ENCODE measurements at regions not wholly inside any gene's neighbourhood (a gene's known extent, or its start where the extent isn't known, plus 50 kb on each side); places are given as distances from the start of the nearest gene placed in this dataset.

DNA sequence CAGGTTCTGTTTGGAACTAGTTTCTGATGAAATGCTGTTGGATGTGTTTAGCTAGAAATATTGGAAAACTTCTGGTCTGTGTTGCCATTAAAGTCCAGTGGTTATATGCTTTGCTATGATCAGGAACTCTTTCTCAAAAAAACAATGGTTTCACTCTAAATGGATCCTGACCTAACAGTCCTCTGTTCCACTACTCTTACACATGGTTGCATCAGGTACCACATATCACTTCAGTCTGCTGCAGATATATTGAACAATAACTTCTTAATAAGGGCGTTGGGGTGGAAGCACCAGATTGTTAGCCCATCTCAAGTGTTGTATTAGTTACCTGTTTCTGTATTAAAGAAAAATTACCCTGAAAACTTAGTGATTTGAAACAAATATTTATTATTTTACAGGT, 676.6 kb upstream of the GCFC2 start:
- WGBS (ENCODE audit: insufficient coverage, low coverage, low lambda C conversion rate, missing lambda C conversion rate), result 38% methylated on average over 1 of the region's 1 CpG
- no peak for DNase-seq
- no peak for TF ChIP-seq POLR2A (IDR thresholded peaks at IDR 0.05)
- TF ChIP-seq, protein P1, sequence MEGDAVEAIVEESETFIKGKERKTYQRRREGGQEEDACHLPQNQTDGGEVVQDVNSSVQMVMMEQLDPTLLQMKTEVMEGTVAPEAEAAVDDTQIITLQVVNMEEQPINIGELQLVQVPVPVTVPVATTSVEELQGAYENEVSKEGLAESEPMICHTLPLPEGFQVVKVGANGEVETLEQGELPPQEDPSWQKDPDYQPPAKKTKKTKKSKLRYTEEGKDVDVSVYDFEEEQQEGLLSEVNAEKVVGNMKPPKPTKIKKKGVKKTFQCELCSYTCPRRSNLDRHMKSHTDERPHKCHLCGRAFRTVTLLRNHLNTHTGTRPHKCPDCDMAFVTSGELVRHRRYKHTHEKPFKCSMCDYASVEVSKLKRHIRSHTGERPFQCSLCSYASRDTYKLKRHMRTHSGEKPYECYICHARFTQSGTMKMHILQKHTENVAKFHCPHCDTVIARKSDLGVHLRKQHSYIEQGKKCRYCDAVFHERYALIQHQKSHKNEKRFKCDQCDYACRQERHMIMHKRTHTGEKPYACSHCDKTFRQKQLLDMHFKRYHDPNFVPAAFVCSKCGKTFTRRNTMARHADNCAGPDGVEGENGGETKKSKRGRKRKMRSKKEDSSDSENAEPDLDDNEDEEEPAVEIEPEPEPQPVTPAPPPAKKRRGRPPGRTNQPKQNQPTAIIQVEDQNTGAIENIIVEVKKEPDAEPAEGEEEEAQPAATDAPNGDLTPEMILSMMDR (IDR thresholded peaks at IDR 0.05), result no peak

DNA sequence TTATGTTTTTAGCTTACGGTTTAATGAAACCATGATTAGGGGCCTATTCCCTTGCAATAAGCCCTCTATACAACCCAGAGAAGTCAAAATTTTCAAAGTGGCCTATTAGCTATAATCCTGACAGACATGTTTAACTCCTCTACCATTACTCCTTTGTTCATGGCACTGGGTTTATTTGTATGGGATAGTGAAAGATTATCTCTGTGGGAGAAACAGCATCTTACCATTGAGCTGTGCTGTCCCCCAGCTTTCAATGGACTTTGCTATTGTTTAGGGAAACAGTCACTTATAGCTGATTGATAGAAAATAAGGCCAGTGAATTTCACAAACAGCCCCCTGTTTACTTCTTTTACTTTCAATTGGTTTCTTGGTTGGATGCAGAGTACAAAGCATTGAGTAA, 675.2 kb upstream of the GCFC2 start:
- DNase-seq (no peak), ATAC-seq (no peak)
- intact Hi-C loops (cut with DNase I), result no loop called here
- no peaks in the 10 kb centered on the region for H3K36me3 ChIP-seq
- H3K4me1 ChIP-seq, result no peaks in the 10 kb centered on the region
- WGBS (ENCODE audit: insufficient coverage, low coverage, low lambda C conversion rate, missing lambda C conversion rate), result 86% methylated on average over 1 of the region's 1 CpG
- no peaks in the 10 kb centered on the region for H3K27me3 ChIP-seq
- no peak overlapping the region for H3K27ac ChIP-seq
- TF ChIP-seq, protein P1 (IDR thresholded peaks at IDR 0.05), result no peak
- no peak for TF ChIP-seq POLR2A (IDR thresholded peaks at IDR 0.05)
- no peaks in the 10 kb centered on the region for H3K9me3 ChIP-seq
- H3K4me3 ChIP-seq, result no peak overlapping the region

More for the DNA sequence above, 676.6 kb upstream of the GCFC2 start:
- H3K27me3 ChIP-seq, result no peaks in the 10 kb centered on the region
- no peaks in the 10 kb centered on the region for H3K4me1 ChIP-seq
- H3K4me3 ChIP-seq, result no peak overlapping the region
- H3K9me3 ChIP-seq, result no peaks in the 10 kb centered on the region
- no peaks in the 10 kb centered on the region for H3K36me3 ChIP-seq
- intact Hi-C loops (cut with DNase I), result no loop called here
- no peak for ATAC-seq
- no peak overlapping the region for H3K27ac ChIP-seq

DNA sequence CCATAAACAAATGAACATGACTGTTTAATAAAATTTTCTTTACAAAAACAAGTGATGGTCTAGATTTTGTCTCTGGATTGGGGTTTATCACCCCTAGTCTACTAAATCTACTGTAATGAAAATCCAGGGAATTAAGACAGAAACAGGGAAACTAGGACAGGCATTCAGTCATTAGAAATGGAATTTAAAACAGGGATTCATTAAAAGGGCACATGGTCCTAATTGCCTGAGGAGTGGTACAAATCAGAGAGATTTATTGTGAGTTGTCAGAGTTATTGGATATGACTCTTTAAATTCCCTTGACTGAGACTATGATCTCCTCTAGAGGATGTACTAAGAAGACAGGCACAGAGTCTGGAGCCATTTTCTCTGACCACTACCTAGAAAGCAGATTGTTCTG, 670.9 kb upstream of the GCFC2 start:
- Histone ChIP-seq H3K27me3 (no peaks in the 10 kb centered on the region), H3K4me3 (no peak overlapping the region), H3K36me3 (no peaks in the 10 kb centered on the region), H3K9me3 (no peaks in the 10 kb centered on the region), H3K27ac (no peak overlapping the region), H3K4me1 (no peaks in the 10 kb centered on the region)
- TF ChIP-seq, protein P1 (IDR thresholded peaks at IDR 0.05), result no peak
- ATAC-seq (no peak), DNase-seq (no peak)
- intact Hi-C loops (cut with DNase I), result no loop called here

DNA sequence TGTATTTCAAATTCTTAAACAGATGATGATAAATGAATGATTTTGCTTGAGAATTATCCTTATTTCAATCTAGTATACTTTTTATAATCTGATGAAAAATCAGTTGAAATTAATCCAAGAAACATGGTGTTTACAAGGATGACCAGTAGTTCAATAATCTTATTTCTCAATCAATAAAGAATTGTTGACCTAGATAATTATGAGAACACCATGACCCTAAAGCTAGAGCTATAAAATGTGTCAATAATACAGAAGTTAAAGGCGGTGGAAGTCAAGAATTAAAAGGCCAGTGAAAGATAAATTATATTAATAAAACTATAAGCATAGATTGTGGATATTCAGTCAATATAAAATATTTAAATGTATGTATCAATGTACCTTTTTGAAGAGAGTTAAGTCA, 667.4 kb upstream of the GCFC2 start:
- ATAC-seq (no peak), DNase-seq (no peak)
- H3K27me3 ChIP-seq, result no peaks in the 10 kb centered on the region
- intact Hi-C loops (cut with DNase I), result no loop called here
- H3K4me3 ChIP-seq, result no peak overlapping the region
- no peak for TF ChIP-seq POLR2A (IDR thresholded peaks at IDR 0.05)
- TF ChIP-seq, protein P1 (IDR thresholded peaks at IDR 0.05), result no peak
- no peaks in the 10 kb centered on the region for H3K9me3 ChIP-seq
- no peaks in the 10 kb centered on the region for H3K4me1 ChIP-seq
- WGBS (ENCODE audit: insufficient coverage, low coverage, low lambda C conversion rate, missing lambda C conversion rate), result 33% methylated on average over 1 of the region's 1 CpG
- H3K27ac ChIP-seq, result no peak overlapping the region
- no peaks in the 10 kb centered on the region for H3K36me3 ChIP-seq

GRCh38 chr2:76341439-76341838, 630.7 kb upstream of the GCFC2 start:
- intact Hi-C loops (cut with DNase I), result no loop called here
- TF ChIP-seq, protein P1 (IDR thresholded peaks at IDR 0.05), result no peak
- no peak for TF ChIP-seq POLR2A (IDR thresholded peaks at IDR 0.05)
- ATAC-seq, result no peak
- no peak for DNase-seq
- H3K9me3 ChIP-seq, result no peaks in the 10 kb centered on the region
- 43% methylated on average over 2 of the region's 2 CpGs for WGBS (ENCODE audit: insufficient coverage, low coverage, low lambda C conversion rate, missing lambda C conversion rate)
- no peak overlapping the region for H3K27ac ChIP-seq
- H3K36me3 ChIP-seq, result no peaks in the 10 kb centered on the region
- no peaks in the 10 kb centered on the region for H3K4me1 ChIP-seq
- no peaks in the 10 kb centered on the region for H3K27me3 ChIP-seq
- H3K4me3 ChIP-seq, result no peak overlapping the region

Data from right lobe of liver (tissue), 6 donors.